IMR-90 (cell line): ENCODE measurements at regions not wholly inside any gene's neighbourhood (a gene's known extent, or its start where the extent isn't known, plus 50 kb on each side); places are given as distances from the start of the nearest gene placed in this dataset.

Experiments used
- ATAC-seq: fragments of 200-7000 bp; cut with Tn5 transposase; 2 replicates; pipeline ENCODE4 v1.9.1; 2020; ENCODE audit warnings: low read depth, mild to moderate bottlenecking, moderate library complexity
- BruUV-seq: library from RNA; stranded (reverse); fragments of 400-500 nt; replicated peaks from 2 replicates; lab custom pipeline; 2021; lab: Mats Ljungman, UMichigan
- CTCF ChIA-PET: fragments of 300-600 bp; formaldehyde crosslinking; extraction: SDS; loops from one replicate; lab custom pipeline; 2021; ENCODE audit warnings: antibody characterized with exemption; lab: Yijun Ruan, JAX
- POLR2A ChIA-PET: fragments of 300-600 bp; sonication (Branson Sonifier 250); formaldehyde crosslinking; loops from one replicate; lab custom pipeline; 2022; ENCODE audit warnings: antibody characterized with exemption; ENCODE audit not compliant: unreplicated experiment; lab: Charles Lee
- DNase-seq: peaks from one replicate; pipeline ENCODE4 v3.0.0; 2013
- H2AFZ ChIP-seq: replicated peaks from 2 replicates; pipeline ENCODE3; 2013; ENCODE audit warnings: low read length, mild to moderate bottlenecking; ENCODE audit not compliant: poor library complexity
- H2AK5ac ChIP-seq: 2 replicates; pipeline ENCODE4 v1.6.1; 2013; ENCODE audit warnings: low read depth, low read length, inconsistent platforms
- H2AK9ac ChIP-seq: replicated peaks from 2 replicates; pipeline ENCODE3; 2013; ENCODE audit warnings: mild to moderate bottlenecking, low read depth, low read length, moderate library complexity; ENCODE audit not compliant: poor library complexity
- H2BK120ac ChIP-seq: 2 replicates; pipeline ENCODE4 v1.6.1; 2013; ENCODE audit warnings: low read depth, low read length, inconsistent platforms
- H2BK15ac ChIP-seq: 3 replicates; pipeline ENCODE4 v1.6.1; 2013; ENCODE audit warnings: low read depth, low read length, inconsistent platforms
- H2BK20ac ChIP-seq: 2 replicates; pipeline ENCODE4 v1.6.1; 2013; ENCODE audit warnings: low read depth, mild to moderate bottlenecking, inconsistent platforms, low read length, moderate library complexity
- H2BK5ac ChIP-seq: 2 replicates; pipeline ENCODE4 v1.6.1; 2013; ENCODE audit warnings: mild to moderate bottlenecking, low read depth, low read length, inconsistent platforms; ENCODE audit not compliant: poor library complexity, severe bottlenecking
- H3K14ac ChIP-seq: replicated peaks from 2 replicates; pipeline ENCODE4 v1.6.1; 2013; ENCODE audit warnings: low read depth, low read length, inconsistent platforms
- H3K18ac ChIP-seq: 2 replicates; pipeline ENCODE4 v1.6.1; 2013; ENCODE audit warnings: low read depth, low read length, control low read depth
- H3K23ac ChIP-seq: 2 replicates; pipeline ENCODE4 v1.6.1; 2013; ENCODE audit warnings: low read depth, low read length, inconsistent platforms
- H3K27ac ChIP-seq: 2 replicates; pipeline ENCODE4 v1.5.1; 2013; ENCODE audit warnings: mild to moderate bottlenecking, control low read depth, low read length; ENCODE audit not compliant: insufficient read depth
- H3K27me3 ChIP-seq: 2 replicates; pipeline ENCODE4 v1.6.1; 2013; ENCODE audit warnings: low read length; ENCODE audit not compliant: control insufficient read depth, insufficient read depth
- H3K36me3 ChIP-seq: 2 replicates; pipeline ENCODE4 v1.6.1; 2013; ENCODE audit warnings: low read length, mixed read lengths; ENCODE audit not compliant: control insufficient read depth, insufficient read depth
- H3K4ac ChIP-seq: 2 replicates; pipeline ENCODE4 v1.6.1; 2013; ENCODE audit warnings: low read depth, low read length, inconsistent platforms
- H3K4me1 ChIP-seq: 2 replicates; pipeline ENCODE4 v1.6.1; 2013; ENCODE audit warnings: low read length, mixed read lengths; ENCODE audit not compliant: control insufficient read depth, insufficient read depth
- H3K4me2 ChIP-seq: 2 replicates; pipeline ENCODE4 v1.6.1; 2013; ENCODE audit warnings: low read depth, mild to moderate bottlenecking, control low read depth, low read length, moderate library complexity
- H3K4me3 ChIP-seq: 2 replicates; pipeline ENCODE4 v1.5.1; 2013; ENCODE audit warnings: low read depth, mild to moderate bottlenecking, control low read depth, low read length, moderate library complexity; ENCODE audit not compliant: insufficient read depth
- H3K56ac ChIP-seq: 2 replicates; pipeline ENCODE4 v1.6.1; 2013; ENCODE audit warnings: low read length, inconsistent platforms; ENCODE audit not compliant: insufficient read depth; ENCODE audit errors: extremely low read depth
- H3K79me1 ChIP-seq, 2 experiments: 2 replicates each; pipeline ENCODE4 v1.6.1; 2013; ENCODE audit warnings: low read length in 2 of 2, inconsistent platforms in 1 of 2, low read depth in 1 of 2
- H3K9ac ChIP-seq: 2 replicates; pipeline ENCODE4 v1.6.1; 2013; ENCODE audit warnings: low read depth, low read length, control low read depth
- H3K9me1 ChIP-seq: 2 replicates; pipeline ENCODE4 v1.6.1; 2013; ENCODE audit warnings: low read length, inconsistent platforms; ENCODE audit not compliant: insufficient read depth
- H3K9me3 ChIP-seq: 2 replicates; pipeline ENCODE4 v1.6.1; 2013; ENCODE audit warnings: low read length; ENCODE audit not compliant: control insufficient read depth, insufficient read depth
- H4K20me1 ChIP-seq: 2 replicates; pipeline ENCODE4 v1.6.1; 2013; ENCODE audit warnings: low read length, inconsistent platforms; ENCODE audit not compliant: insufficient read depth
- H4K5ac ChIP-seq: 2 replicates; pipeline ENCODE4 v1.6.1; 2013; ENCODE audit warnings: mild to moderate bottlenecking, low read depth, low read length, control low read depth
- H4K8ac ChIP-seq, 2 experiments: 2 replicates each; pipeline ENCODE4 v1.6.1; 2013; ENCODE audit warnings: low read depth in 2 of 2, low read length in 2 of 2, control low read depth in 1 of 2, inconsistent platforms in 1 of 2
- H4K91ac ChIP-seq: 2 replicates; pipeline ENCODE4 v1.6.1; 2013; ENCODE audit warnings: low read depth, low read length, inconsistent platforms; ENCODE audit not compliant: insufficient read depth
- CEBPB ChIP-seq: IDR thresholded peaks from 2 replicates; pipeline ENCODE4 v1.6.1; 2012; ENCODE audit warnings: low read depth, low read length, improper control_type of control experiment
- CHD1 ChIP-seq: IDR thresholded peaks from 2 replicates; pipeline ENCODE4 v1.6.1; 2012; ENCODE audit warnings: low read depth, low read length, improper control_type of control experiment
- FOS ChIP-seq: fragments of 150-350 bp; IDR thresholded peaks from 2 replicates; pipeline ENCODE4 v1.6.1; 2016; ENCODE audit warnings: low read depth, low read length
- MAFK ChIP-seq: IDR thresholded peaks from 2 replicates; pipeline ENCODE4 v1.6.1; 2012; ENCODE audit warnings: low read depth, low read length, improper control_type of control experiment
- MAZ ChIP-seq: IDR thresholded peaks from 2 replicates; pipeline ENCODE4 v1.6.1; 2012; ENCODE audit warnings: low read depth, mild to moderate bottlenecking, low read length, improper control_type of control experiment, moderate library complexity, borderline replicate concordance
- RAD21 ChIP-seq: IDR thresholded peaks from 2 replicates; pipeline ENCODE4 v1.6.1; 2012; ENCODE audit warnings: low read length, improper control_type of control experiment
- whole genome bisulfite sequencing, 2 experiments: methylation state at CpG; one replicate each; pipeline versions ENCODE4 v1.1.5 to v1.1.7; 2013; ENCODE audit warnings: missing lambda C conversion rate in 2 of 2; ENCODE audit not compliant: insufficient read length in 1 of 2; ENCODE audit errors: extremely low coverage in 2 of 2; 5-methylcytosine and 5-hydroxymethylcytosine counted together
- dilution Hi-C: fragments of 300-500 bp; cut with HindIII; formaldehyde crosslinking; loops from one replicate; pipeline ENCODE4 v1.14.3; 2018; ENCODE audit warnings: low sequenced_read_pairs; ENCODE audit not compliant: unreplicated experiment
- in situ Hi-C: fragments of 300-500 bp; cut with MboI; formaldehyde crosslinking; loops from 3 replicates; pipeline ENCODE4 v1.14.3; 2019; ENCODE audit warnings: low sequenced_read_pairs, inconsistent platforms, mixed read lengths
- intact Hi-C: fragments of 100-400 bp; cut with micrococcal nuclease; formaldehyde crosslinking; loops from 2 replicates; pipeline ENCODE4 v1.10.0; 2022
- TF ChIP-seq, protein P1 (sequence below): conservative IDR thresholded peaks from 2 replicates; pipeline ENCODE4 v1.5.1; 2012; ENCODE audit warnings: mild to moderate bottlenecking, low read depth, low read length, improper control_type of control experiment
- TF ChIP-seq, protein P2 (sequence below): fragments of 150-350 bp; IDR thresholded peaks from 2 replicates; pipeline ENCODE4 v1.6.1; 2017; ENCODE audit warnings: mild to moderate bottlenecking, antibody characterized with exemption, low read length, low read depth

GRCh38 chr2:186017278-186017677, 278.7 kb downstream of the FSIP2 start:
- Histone ChIP-seq H4K91ac (no peak overlapping the region), H3K9me3 (no peaks in the 10 kb centered on the region), H2BK5ac (no peak overlapping the region), H2BK20ac (no peak overlapping the region), H4K5ac (no peak overlapping the region), H3K14ac (no peak overlapping the region), H2BK120ac (no peak overlapping the region), H3K4me1 (no peaks in the 10 kb centered on the region), H3K18ac (no peak overlapping the region), H4K8ac (no peak overlapping the region), H2AK5ac (no peak overlapping the region), H3K56ac (no peak overlapping the region), H3K4me2 (no peak overlapping the region), H3K79me1 (no peaks in the 10 kb centered on the region), H3K9me1 (no peaks in the 10 kb centered on the region), H3K4me3 (no peak overlapping the region), H2BK15ac (no peak overlapping the region), H2AFZ (no peak overlapping the region), H3K27ac (no peak overlapping the region), H3K4ac (no peak overlapping the region), H3K23ac (no peak overlapping the region), H2AK9ac (no peak overlapping the region), H3K27me3 (no peaks in the 10 kb centered on the region), H4K20me1 (no peaks in the 10 kb centered on the region), H3K36me3 (no peaks in the 10 kb centered on the region), H3K9ac (no peak overlapping the region)
- in situ Hi-C loops = no loop called here
- ChIA-PET POLR2A (no interaction called here), CTCF (no interaction called here)
- TF ChIP-seq, protein P1, sequence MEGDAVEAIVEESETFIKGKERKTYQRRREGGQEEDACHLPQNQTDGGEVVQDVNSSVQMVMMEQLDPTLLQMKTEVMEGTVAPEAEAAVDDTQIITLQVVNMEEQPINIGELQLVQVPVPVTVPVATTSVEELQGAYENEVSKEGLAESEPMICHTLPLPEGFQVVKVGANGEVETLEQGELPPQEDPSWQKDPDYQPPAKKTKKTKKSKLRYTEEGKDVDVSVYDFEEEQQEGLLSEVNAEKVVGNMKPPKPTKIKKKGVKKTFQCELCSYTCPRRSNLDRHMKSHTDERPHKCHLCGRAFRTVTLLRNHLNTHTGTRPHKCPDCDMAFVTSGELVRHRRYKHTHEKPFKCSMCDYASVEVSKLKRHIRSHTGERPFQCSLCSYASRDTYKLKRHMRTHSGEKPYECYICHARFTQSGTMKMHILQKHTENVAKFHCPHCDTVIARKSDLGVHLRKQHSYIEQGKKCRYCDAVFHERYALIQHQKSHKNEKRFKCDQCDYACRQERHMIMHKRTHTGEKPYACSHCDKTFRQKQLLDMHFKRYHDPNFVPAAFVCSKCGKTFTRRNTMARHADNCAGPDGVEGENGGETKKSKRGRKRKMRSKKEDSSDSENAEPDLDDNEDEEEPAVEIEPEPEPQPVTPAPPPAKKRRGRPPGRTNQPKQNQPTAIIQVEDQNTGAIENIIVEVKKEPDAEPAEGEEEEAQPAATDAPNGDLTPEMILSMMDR = no peak
- no peak for TF ChIP-seq MAZ
- no peak for TF ChIP-seq FOS
- TF ChIP-seq, protein P2, sequence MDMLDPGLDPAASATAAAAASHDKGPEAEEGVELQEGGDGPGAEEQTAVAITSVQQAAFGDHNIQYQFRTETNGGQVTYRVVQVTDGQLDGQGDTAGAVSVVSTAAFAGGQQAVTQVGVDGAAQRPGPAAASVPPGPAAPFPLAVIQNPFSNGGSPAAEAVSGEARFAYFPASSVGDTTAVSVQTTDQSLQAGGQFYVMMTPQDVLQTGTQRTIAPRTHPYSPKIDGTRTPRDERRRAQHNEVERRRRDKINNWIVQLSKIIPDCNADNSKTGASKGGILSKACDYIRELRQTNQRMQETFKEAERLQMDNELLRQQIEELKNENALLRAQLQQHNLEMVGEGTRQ = no peak
- no peak for TF ChIP-seq RAD21
- no peak for TF ChIP-seq MAFK
- TF ChIP-seq CEBPB = no peak
- no peak for TF ChIP-seq CHD1
- DNase-seq (no peak), ATAC-seq (no peak)
- dilution Hi-C loops = no loop called here
- intact Hi-C loops = no loop called here
- no CpG with 5 or more reads among the region's 4 CpGs for WGBS, 2 experiments
- no TSS peak for BruUV-seq
